ENCODE measurements at regions not wholly inside any gene's neighbourhood (a gene's known extent, or its start where the extent isn't known, plus 50 kb on each side); places are given as distances from the start of the nearest gene placed in this dataset.

DNA sequence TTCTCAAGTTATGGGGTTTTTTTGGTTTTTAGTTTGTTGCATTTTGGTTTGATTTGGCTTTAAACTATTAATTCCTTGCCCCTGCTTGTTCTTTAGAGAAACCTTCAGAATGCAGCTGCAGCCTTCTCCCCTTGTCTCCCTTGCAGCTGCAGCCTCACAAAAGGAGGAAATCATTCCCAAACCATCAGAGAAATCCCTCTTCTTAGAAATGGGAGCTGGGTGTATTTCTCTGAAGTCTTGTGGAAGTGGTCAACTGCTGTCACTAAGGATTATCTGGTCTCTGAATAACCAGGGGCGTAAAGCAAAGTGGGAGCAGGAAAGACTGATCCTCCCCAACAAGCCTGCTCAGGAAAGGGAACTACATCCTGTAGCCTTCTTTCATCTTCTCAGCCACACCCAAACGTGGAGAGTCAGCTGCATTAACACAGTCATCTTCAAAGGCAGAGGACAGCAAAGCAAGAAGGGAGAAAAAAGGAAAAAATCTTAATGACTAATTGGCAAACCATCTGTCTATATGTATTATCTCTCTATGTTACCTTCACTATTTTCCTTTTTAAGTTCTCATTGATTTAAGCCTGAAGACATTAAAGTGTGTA lies 1834.1 kb upstream of the PIK3C3 start:
- TF ChIP-seq RAD21 (IDR thresholded peaks at IDR 0.05) (no peak), MAX (IDR thresholded peaks at IDR 0.05) (no peak), FOXA1 (IDR thresholded peaks at IDR 0.05) (no peak), NR2F2 (IDR thresholded peaks at IDR 0.05) (no peak), SP1 (IDR thresholded peaks at IDR 0.05) (no peak), ATF3 (IDR thresholded peaks at IDR 0.05) (no peak), GABPA (IDR thresholded peaks at IDR 0.05 in 1 of 2, conservative IDR thresholded peaks at IDR 0.05 in 1 of 2) (no peak), JUND (IDR thresholded peaks at IDR 0.05) (no peak), HNF4G (IDR thresholded peaks at IDR 0.05) (no peak), ZBTB33 (IDR thresholded peaks at IDR 0.05) (no peak), YY1 (IDR thresholded peaks at IDR 0.05) (no peak)
- TF ChIP-seq, protein P1, sequence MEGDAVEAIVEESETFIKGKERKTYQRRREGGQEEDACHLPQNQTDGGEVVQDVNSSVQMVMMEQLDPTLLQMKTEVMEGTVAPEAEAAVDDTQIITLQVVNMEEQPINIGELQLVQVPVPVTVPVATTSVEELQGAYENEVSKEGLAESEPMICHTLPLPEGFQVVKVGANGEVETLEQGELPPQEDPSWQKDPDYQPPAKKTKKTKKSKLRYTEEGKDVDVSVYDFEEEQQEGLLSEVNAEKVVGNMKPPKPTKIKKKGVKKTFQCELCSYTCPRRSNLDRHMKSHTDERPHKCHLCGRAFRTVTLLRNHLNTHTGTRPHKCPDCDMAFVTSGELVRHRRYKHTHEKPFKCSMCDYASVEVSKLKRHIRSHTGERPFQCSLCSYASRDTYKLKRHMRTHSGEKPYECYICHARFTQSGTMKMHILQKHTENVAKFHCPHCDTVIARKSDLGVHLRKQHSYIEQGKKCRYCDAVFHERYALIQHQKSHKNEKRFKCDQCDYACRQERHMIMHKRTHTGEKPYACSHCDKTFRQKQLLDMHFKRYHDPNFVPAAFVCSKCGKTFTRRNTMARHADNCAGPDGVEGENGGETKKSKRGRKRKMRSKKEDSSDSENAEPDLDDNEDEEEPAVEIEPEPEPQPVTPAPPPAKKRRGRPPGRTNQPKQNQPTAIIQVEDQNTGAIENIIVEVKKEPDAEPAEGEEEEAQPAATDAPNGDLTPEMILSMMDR (IDR thresholded peaks at IDR 0.05; ENCODE audit: low read depth, low read length, missing input control): no peak
- TF ChIP-seq, protein P2, sequence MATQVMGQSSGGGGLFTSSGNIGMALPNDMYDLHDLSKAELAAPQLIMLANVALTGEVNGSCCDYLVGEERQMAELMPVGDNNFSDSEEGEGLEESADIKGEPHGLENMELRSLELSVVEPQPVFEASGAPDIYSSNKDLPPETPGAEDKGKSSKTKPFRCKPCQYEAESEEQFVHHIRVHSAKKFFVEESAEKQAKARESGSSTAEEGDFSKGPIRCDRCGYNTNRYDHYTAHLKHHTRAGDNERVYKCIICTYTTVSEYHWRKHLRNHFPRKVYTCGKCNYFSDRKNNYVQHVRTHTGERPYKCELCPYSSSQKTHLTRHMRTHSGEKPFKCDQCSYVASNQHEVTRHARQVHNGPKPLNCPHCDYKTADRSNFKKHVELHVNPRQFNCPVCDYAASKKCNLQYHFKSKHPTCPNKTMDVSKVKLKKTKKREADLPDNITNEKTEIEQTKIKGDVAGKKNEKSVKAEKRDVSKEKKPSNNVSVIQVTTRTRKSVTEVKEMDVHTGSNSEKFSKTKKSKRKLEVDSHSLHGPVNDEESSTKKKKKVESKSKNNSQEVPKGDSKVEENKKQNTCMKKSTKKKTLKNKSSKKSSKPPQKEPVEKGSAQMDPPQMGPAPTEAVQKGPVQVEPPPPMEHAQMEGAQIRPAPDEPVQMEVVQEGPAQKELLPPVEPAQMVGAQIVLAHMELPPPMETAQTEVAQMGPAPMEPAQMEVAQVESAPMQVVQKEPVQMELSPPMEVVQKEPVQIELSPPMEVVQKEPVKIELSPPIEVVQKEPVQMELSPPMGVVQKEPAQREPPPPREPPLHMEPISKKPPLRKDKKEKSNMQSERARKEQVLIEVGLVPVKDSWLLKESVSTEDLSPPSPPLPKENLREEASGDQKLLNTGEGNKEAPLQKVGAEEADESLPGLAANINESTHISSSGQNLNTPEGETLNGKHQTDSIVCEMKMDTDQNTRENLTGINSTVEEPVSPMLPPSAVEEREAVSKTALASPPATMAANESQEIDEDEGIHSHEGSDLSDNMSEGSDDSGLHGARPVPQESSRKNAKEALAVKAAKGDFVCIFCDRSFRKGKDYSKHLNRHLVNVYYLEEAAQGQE (IDR thresholded peaks at IDR 0.05): no peak

All from liver (tissue), 3 donors.